ENCODE measurements at regions not wholly inside any gene's neighbourhood (a gene's known extent, or its start where the extent isn't known, plus 50 kb on each side); places are given as distances from the start of the nearest gene placed in this dataset.

GRCh38 chr10:108515821-108516220 lies 1351.3 kb upstream of the SORCS1 start:
- in situ Hi-C loops (cut with MboI; ENCODE audit: low pct_unique_long_range_greater_than_20kb, low sequenced_read_pairs, unreplicated experiment): no loop called here
- TF ChIP-seq CTCF (IDR thresholded peaks at IDR 0.05; ENCODE audit: extremely low read depth, insufficient read depth, missing control alignments): no peak
- no peak for DNase-seq (ENCODE audit: low spot score)

GRCh38 chr10:108500396-108500795 lies 1335.9 kb upstream of the SORCS1 start:
- TF ChIP-seq CTCF (IDR thresholded peaks at IDR 0.05; ENCODE audit: extremely low read depth, insufficient read depth, missing control alignments): no peak
- in situ Hi-C loops (cut with MboI; ENCODE audit: low pct_unique_long_range_greater_than_20kb, low sequenced_read_pairs, unreplicated experiment): no loop called here
- DNase-seq (ENCODE audit: low spot score): no peak

GRCh38 chr10:108496106-108496505 lies 1331.6 kb upstream of the SORCS1 start:
- no peak for TF ChIP-seq CTCF (IDR thresholded peaks at IDR 0.05; ENCODE audit: extremely low read depth, insufficient read depth, missing control alignments)
- DNase-seq (ENCODE audit: low spot score): no peak
- in situ Hi-C loops (cut with MboI; ENCODE audit: low pct_unique_long_range_greater_than_20kb, low sequenced_read_pairs, unreplicated experiment): no loop called here

GRCh38 chr10:108490944-108491343 lies 1326.4 kb upstream of the SORCS1 start:
- no peak for TF ChIP-seq CTCF (IDR thresholded peaks at IDR 0.05; ENCODE audit: extremely low read depth, insufficient read depth, missing control alignments)
- DNase-seq (ENCODE audit: low spot score): no peak
- in situ Hi-C loops (cut with MboI; ENCODE audit: low pct_unique_long_range_greater_than_20kb, low sequenced_read_pairs, unreplicated experiment): no loop called here

- TF ChIP-seq CTCF (IDR thresholded peaks at IDR 0.05; ENCODE audit: extremely low read depth, insufficient read depth, missing control alignments): no peak
- no peak for DNase-seq (ENCODE audit: low spot score)
- in situ Hi-C loops (cut with MboI; ENCODE audit: low pct_unique_long_range_greater_than_20kb, low sequenced_read_pairs, unreplicated experiment): no loop called here
Observed at GRCh38 chr10:108471420-108471819, 1306.9 kb upstream of the SORCS1 start.

- no peak for DNase-seq (ENCODE audit: low spot score)
- no peak for TF ChIP-seq CTCF (IDR thresholded peaks at IDR 0.05; ENCODE audit: extremely low read depth, insufficient read depth, missing control alignments)
- in situ Hi-C loops (cut with MboI; ENCODE audit: low pct_unique_long_range_greater_than_20kb, low sequenced_read_pairs, unreplicated experiment): no loop called here
Observed at GRCh38 chr10:108469940-108470339, 1305.4 kb upstream of the SORCS1 start.
